K562 (cell line): ENCODE measurements at regions not wholly inside any gene's neighbourhood (a gene's known extent, or its start where the extent isn't known, plus 50 kb on each side); places are given as distances from the start of the nearest gene placed in this dataset.

Experiments used
- ATAC-seq: fragments of 200-7000 bp; cut with Tn5 transposase; 3 replicates; pipeline ENCODE4 v1.9.1; 2020; ENCODE audit warnings: moderate library complexity
- BruUV-seq: library from RNA; stranded (reverse); fragments of 400-500 nt; replicated peaks from 2 replicates; lab custom pipeline; 2021; lab: Mats Ljungman, UMichigan
- CTCF ChIA-PET: fragments of 300-600 bp; formaldehyde crosslinking; extraction: SDS; loops from one replicate; lab custom pipeline; 2021; ENCODE audit warnings: low intra/inter-chr PET ratio; lab: Yijun Ruan, JAX
- POLR2A ChIA-PET: fragments of 300-600, 350-650 bp; sonication (Branson Sonifier 250); formaldehyde crosslinking; extraction: SDS; loops from one replicate; lab custom pipeline; 2021; ENCODE audit warnings: antibody characterized with exemption, inconsistent platforms; lab: Yijun Ruan, JAX
- DNase-seq, 4 experiments: peaks; one replicate each; pipeline versions ENCODE4 v3.0.0 to v3.0.0-alpha.2; 2011 to 2018; ENCODE audit warnings: low spot score in 3 of 4, mixed read lengths in 3 of 4; ENCODE audit errors: extremely low read depth in 1 of 4
- FAIRE-seq: peaks from 2 replicates; lab custom pipeline; 2011; peaks lifted over from hg19 to GRCh38; lab: Jason Lieb, UNC
- H2AFZ ChIP-seq: 2 replicates; pipeline ENCODE4 v1.6.0; 2011; ENCODE audit warnings: low read depth, low read length, control low read depth, inconsistent platforms
- H3K27ac ChIP-seq: fragments of 200-600 bp; 3 replicates; pipeline ENCODE4 v1.8.0; 2011; ENCODE audit warnings: low read depth, mild to moderate bottlenecking, control low read depth, inconsistent platforms, low read length, moderate library complexity, mixed read lengths; ENCODE audit errors: extremely low read depth
- H3K27me3 ChIP-seq, 2 experiments: fragments of 300-600 bp in 1 of 2; 2 replicates in 1 of 2; 3 replicates in 1 of 2; pipeline versions ENCODE4 v1.6.0 to v1.8.0; 2011; ENCODE audit warnings: inconsistent platforms in 2 of 2, low read length in 2 of 2, mild to moderate bottlenecking in 1 of 2, mixed read lengths in 1 of 2, moderate library complexity in 1 of 2; ENCODE audit not compliant: control insufficient read depth in 2 of 2, insufficient read depth in 2 of 2
- H3K36me3 ChIP-seq: fragments of 300-600 bp; 3 replicates; pipeline ENCODE4 v1.8.0; 2011; ENCODE audit warnings: mild to moderate bottlenecking, low read length, inconsistent platforms; ENCODE audit not compliant: control insufficient read depth, insufficient read depth
- H3K4me1 ChIP-seq, 2 experiments: fragments of 200-600 bp in 1 of 2; replicated peaks in 1 of 2; 2 replicates in 1 of 2; 3 replicates in 1 of 2; pipeline versions ENCODE4 v1.5.1 to v1.8.0; 2011; ENCODE audit warnings: inconsistent platforms in 2 of 2, low read length in 2 of 2, mild to moderate bottlenecking in 1 of 2, mixed read lengths in 1 of 2, moderate library complexity in 1 of 2; ENCODE audit not compliant: control insufficient read depth in 2 of 2, insufficient read depth in 2 of 2
- H3K4me2 ChIP-seq: 2 replicates; pipeline ENCODE4 v1.6.1; 2011; ENCODE audit warnings: low read length, control low read depth, inconsistent platforms, mixed read lengths; ENCODE audit not compliant: insufficient read depth
- H3K4me3 ChIP-seq: fragments of 200-600 bp; sonication (generic), shearing (Covaris generic); 2 replicates; pipeline ENCODE4 v1.5.1; 2016; ENCODE audit warnings: control low read depth, inconsistent platforms
- H3K79me2 ChIP-seq: fragments of 200-600 bp; 3 replicates; pipeline ENCODE4 v1.8.0; 2011; ENCODE audit warnings: low read length, inconsistent platforms; ENCODE audit not compliant: control insufficient read depth, insufficient read depth
- H3K9ac ChIP-seq, 2 experiments: 2 replicates each; pipeline versions ENCODE4 v1.6.0 to v1.6.1; 2011; ENCODE audit warnings: low read depth in 2 of 2, low read length in 2 of 2, control low read depth in 1 of 2, inconsistent platforms in 1 of 2, mild to moderate bottlenecking in 1 of 2, mixed read lengths in 1 of 2; ENCODE audit not compliant: insufficient read depth in 1 of 2
- H3K9me1 ChIP-seq: one replicate; pipeline ENCODE4 v1.6.0; 2011; ENCODE audit warnings: inconsistent platforms, mild to moderate bottlenecking, low read length, moderate library complexity; ENCODE audit not compliant: control insufficient read depth, insufficient read depth
- H3K9me3 ChIP-seq: replicated peaks from 2 replicates; pipeline ENCODE4 v1.5.1; 2011; ENCODE audit warnings: low read depth, low read length, inconsistent platforms; ENCODE audit not compliant: control insufficient read depth, insufficient read depth
- H4K20me1 ChIP-seq: replicated peaks from 2 replicates; pipeline ENCODE4 v1.6.1; 2011; ENCODE audit warnings: low read length, inconsistent platforms, mixed read lengths; ENCODE audit not compliant: control insufficient read depth, insufficient read depth
- ATF2 ChIP-seq: sonication (generic); formaldehyde crosslinking; IDR thresholded peaks from 2 replicates; pipeline ENCODE4 v1.8.1; 2022; ENCODE audit warnings: missing genetic modification reagents
- CBFA2T3 ChIP-seq: fragments of 450-650 bp; IDR thresholded peaks from 2 replicates; pipeline ENCODE4 v1.6.1; 2017
- FOXP1 ChIP-seq: sonication (generic); formaldehyde crosslinking; IDR thresholded peaks from 2 replicates; pipeline ENCODE4 v1.8.0; 2022; ENCODE audit warnings: mild to moderate bottlenecking, missing genetic modification reagents
- GATA2 ChIP-seq: sonication (generic); formaldehyde crosslinking; IDR thresholded peaks from 2 replicates; pipeline ENCODE4 v1.4.0; 2020; ENCODE audit warnings: mild to moderate bottlenecking, missing genetic modification reagents
- MAFG ChIP-seq: fragments of 450-650 bp; conservative IDR thresholded peaks from 2 replicates; pipeline ENCODE4 v1.6.1; 2016; ENCODE audit warnings: missing genetic modification characterization, missing compliant biosample characterization
- MAFK ChIP-seq: IDR thresholded peaks from 2 replicates; pipeline ENCODE4 v1.6.1; 2011; ENCODE audit warnings: low read length, improper control_type of control experiment
- NCOA6 ChIP-seq: fragments of 450-650 bp; IDR thresholded peaks from 2 replicates; pipeline ENCODE4 v1.6.1; 2017; ENCODE audit warnings: mild to moderate bottlenecking
- PML ChIP-seq: IDR thresholded peaks from 2 replicates; pipeline ENCODE4 v1.6.1; 2012; ENCODE audit warnings: low read length, inconsistent platforms
- SIX5 ChIP-seq, 2 experiments: IDR thresholded peaks; 2 replicates each; pipeline ENCODE4 v1.6.1; 2011; ENCODE audit warnings: low read length in 2 of 2, borderline replicate concordance in 1 of 2, low read depth in 1 of 2, mild to moderate bottlenecking in 1 of 2, moderate library complexity in 1 of 2; ENCODE audit not compliant: insufficient read depth in 1 of 2
- TCFL5 ChIP-seq: fragments of 250-450 bp; sonication (Bioruptor Pico); conservative IDR thresholded peaks from 2 replicates; pipeline ENCODE4 v1.6.1; 2021; ENCODE audit warnings: mild to moderate bottlenecking, moderate library complexity, matching md5 sums
- ZBTB7A ChIP-seq: IDR thresholded peaks from 2 replicates; pipeline ENCODE4 v1.6.1; 2011; ENCODE audit warnings: low read depth, mild to moderate bottlenecking, low read length, moderate library complexity, borderline replicate concordance; ENCODE audit not compliant: control insufficient read depth
- ZNF174 ChIP-seq: fragments of 250-450 bp; sonication (Bioruptor Pico); IDR thresholded peaks from 2 replicates; pipeline ENCODE4 v1.4.0; 2020; ENCODE audit warnings: mild to moderate bottlenecking
- ZNF175 ChIP-seq: fragments of 200-800 bp; sonication (Bioruptor generic); IDR thresholded peaks from 2 replicates; pipeline ENCODE4 v1.6.1; 2016; ENCODE audit warnings: low read depth, mild to moderate bottlenecking, missing genetic modification characterization, missing compliant biosample characterization
- ZNF197 ChIP-seq: fragments of 200-800 bp; sonication (Bioruptor generic); IDR thresholded peaks from 2 replicates; pipeline ENCODE4 v1.6.1; 2016; ENCODE audit warnings: low read depth, missing genetic modification characterization, missing compliant biosample characterization
- ZNF668 ChIP-seq: fragments of 250-450 bp; sonication (Bioruptor Pico); IDR thresholded peaks from 2 replicates; pipeline ENCODE4 v1.8.0; 2022; ENCODE audit warnings: mild to moderate bottlenecking, inconsistent platforms
- WGBS: fragments of 100-300 bp; shearing (Covaris generic); methylation state at CpG from one replicate; pipeline ENCODE4 v1.1.6; 2016; ENCODE audit warnings: low coverage, mixed read lengths; ENCODE audit not compliant: insufficient coverage; ENCODE audit errors: missing lambda C conversion rate; 5-methylcytosine and 5-hydroxymethylcytosine counted together
- in situ Hi-C: fragments of 300-500 bp; cut with MboI; formaldehyde crosslinking; loops from 4 replicates; pipeline ENCODE4 v1.15.0; 2018; ENCODE audit warnings: inconsistent platforms, mixed read lengths
- intact Hi-C: fragments of 100-400 bp; cut with micrococcal nuclease; formaldehyde crosslinking; loops from 2 replicates; pipeline ENCODE4 v1.14.2; 2022
- TF ChIP-seq, protein P1 (sequence below): fragments of 450-650 bp; formaldehyde crosslinking; IDR thresholded peaks from 2 replicates; pipeline ENCODE4 v1.4.0; 2022; ENCODE audit warnings: missing genetic modification characterization
- TF ChIP-seq, protein P2 (sequence below): fragments of 450-650 bp; formaldehyde crosslinking; IDR thresholded peaks from 2 replicates; pipeline ENCODE4 v1.4.0; 2020; ENCODE audit warnings: mild to moderate bottlenecking, mixed read lengths
- TF ChIP-seq, protein P3 (sequence below): sonication (generic); formaldehyde crosslinking; IDR thresholded peaks from 2 replicates; pipeline ENCODE4 v1.8.1; 2023; ENCODE audit warnings: mild to moderate bottlenecking, missing genetic modification reagents

GRCh38 chr18:2217356-2217755, 353.9 kb downstream of the METTL4 start:
- H3K9ac ChIP-seq: no peak overlapping the region
- in situ Hi-C loops: no loop called here
- DNase-seq (no peak), ATAC-seq (no peak), FAIRE-seq (no peak)
- H3K9me3 ChIP-seq: no peaks in the 10 kb centered on the region
- WGBS: 21% methylated on average over 2 of the region's 2 CpGs
- H4K20me1 ChIP-seq: no peaks in the 10 kb centered on the region
- H2AFZ ChIP-seq: no peak overlapping the region
- H3K9me1 ChIP-seq: no peaks in the 10 kb centered on the region
- H3K79me2 ChIP-seq: no peaks in the 10 kb centered on the region
- H3K36me3 ChIP-seq: no peaks in the 10 kb centered on the region
- intact Hi-C loops: no loop called here
- CTCF ChIA-PET: no interaction called here
- no peak overlapping the region for H3K4me3 ChIP-seq
- H3K4me2 ChIP-seq: no peak overlapping the region
- POLR2A ChIA-PET: no interaction called here
- H3K27me3 ChIP-seq: no peaks in the 10 kb centered on the region
- H3K4me1 ChIP-seq: no peaks in the 10 kb centered on the region; a peak in 2 of 5 replicates
- BruUV-seq: no TSS peak
- no peak overlapping the region for H3K27ac ChIP-seq
- TF ChIP-seq, protein P1, sequence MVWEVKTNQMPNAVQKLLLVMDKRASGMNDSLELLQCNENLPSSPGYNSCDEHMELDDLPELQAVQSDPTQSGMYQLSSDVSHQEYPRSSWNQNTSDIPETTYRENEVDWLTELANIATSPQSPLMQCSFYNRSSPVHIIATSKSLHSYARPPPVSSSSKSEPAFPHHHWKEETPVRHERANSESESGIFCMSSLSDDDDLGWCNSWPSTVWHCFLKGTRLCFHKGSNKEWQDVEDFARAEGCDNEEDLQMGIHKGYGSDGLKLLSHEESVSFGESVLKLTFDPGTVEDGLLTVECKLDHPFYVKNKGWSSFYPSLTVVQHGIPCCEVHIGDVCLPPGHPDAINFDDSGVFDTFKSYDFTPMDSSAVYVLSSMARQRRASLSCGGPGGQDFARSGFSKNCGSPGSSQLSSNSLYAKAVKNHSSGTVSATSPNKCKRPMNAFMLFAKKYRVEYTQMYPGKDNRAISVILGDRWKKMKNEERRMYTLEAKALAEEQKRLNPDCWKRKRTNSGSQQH (CRISPR knock-in tag): no peak
- TF ChIP-seq PML (no peak), ZBTB7A (no peak), FOXP1 (CRISPR knock-in tag) (no peak), MAFG (tag) (no peak), CBFA2T3 (no peak), NCOA6 (no peak), SIX5 (IDR thresholded peaks at IDR 0.05; ENCODE audit: borderline replicate concordance in 1 of 2, insufficient read depth in 1 of 2, low read depth in 1 of 2, low read length in 2 of 2) (no peak), ZNF668 (CRISPR knock-in tag) (no peak), ZNF175 (CRISPR knock-in tag) (no peak), ZNF174 (CRISPR knock-in tag) (no peak), MAFK (no peak), ZNF197 (CRISPR knock-in tag) (no peak), TCFL5 (CRISPR knock-in tag) (no peak), ATF2 (no peak), GATA2 (CRISPR knock-in tag) (no peak)
- TF ChIP-seq, protein P2, sequence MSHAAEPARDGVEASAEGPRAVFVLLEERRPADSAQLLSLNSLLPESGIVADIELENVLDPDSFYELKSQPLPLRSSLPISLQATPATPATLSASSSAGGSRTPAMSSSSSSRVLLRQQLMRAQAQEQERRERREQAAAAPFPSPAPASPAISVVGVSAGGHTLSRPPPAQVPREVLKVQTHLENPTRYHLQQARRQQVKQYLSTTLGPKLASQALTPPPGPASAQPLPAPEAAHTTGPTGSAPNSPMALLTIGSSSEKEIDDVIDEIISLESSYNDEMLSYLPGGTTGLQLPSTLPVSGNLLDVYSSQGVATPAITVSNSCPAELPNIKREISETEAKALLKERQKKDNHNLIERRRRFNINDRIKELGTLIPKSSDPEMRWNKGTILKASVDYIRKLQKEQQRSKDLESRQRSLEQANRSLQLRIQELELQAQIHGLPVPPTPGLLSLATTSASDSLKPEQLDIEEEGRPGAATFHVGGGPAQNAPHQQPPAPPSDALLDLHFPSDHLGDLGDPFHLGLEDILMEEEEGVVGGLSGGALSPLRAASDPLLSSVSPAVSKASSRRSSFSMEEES (CRISPR knock-in tag): no peak
- TF ChIP-seq, protein P3, sequence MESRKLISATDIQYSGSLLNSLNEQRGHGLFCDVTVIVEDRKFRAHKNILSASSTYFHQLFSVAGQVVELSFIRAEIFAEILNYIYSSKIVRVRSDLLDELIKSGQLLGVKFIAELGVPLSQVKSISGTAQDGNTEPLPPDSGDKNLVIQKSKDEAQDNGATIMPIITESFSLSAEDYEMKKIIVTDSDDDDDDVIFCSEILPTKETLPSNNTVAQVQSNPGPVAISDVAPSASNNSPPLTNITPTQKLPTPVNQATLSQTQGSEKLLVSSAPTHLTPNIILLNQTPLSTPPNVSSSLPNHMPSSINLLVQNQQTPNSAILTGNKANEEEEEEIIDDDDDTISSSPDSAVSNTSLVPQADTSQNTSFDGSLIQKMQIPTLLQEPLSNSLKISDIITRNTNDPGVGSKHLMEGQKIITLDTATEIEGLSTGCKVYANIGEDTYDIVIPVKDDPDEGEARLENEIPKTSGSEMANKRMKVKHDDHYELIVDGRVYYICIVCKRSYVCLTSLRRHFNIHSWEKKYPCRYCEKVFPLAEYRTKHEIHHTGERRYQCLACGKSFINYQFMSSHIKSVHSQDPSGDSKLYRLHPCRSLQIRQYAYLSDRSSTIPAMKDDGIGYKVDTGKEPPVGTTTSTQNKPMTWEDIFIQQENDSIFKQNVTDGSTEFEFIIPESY: no peak
